Naive thymus-derived CD4-positive, alpha-beta T cell (primary cell): ENCODE measurements at regions not wholly inside any gene's neighbourhood (a gene's known extent, or its start where the extent isn't known, plus 50 kb on each side); places are given as distances from the start of the nearest gene placed in this dataset.
"Not testable (repeated sequence)": the region's sequence is repeated elsewhere in the genome, so short reads cannot be mapped to it uniquely, and the experiment has no call there.

Experiments
- ATAC-seq: fragments of 150-1000 bp; cut with Tn5 transposase; 2 replicates; pipeline ENCODE4 v1.10.0; 2021; ENCODE audit warnings: mild to moderate bottlenecking, moderate library complexity
- CTCF ChIA-PET: fragments of 350-600 bp; sonication (Branson Sonifier 250); formaldehyde crosslinking; loops from one replicate; lab custom pipeline; 2021; ENCODE audit warnings: antibody characterized with exemption; lab: Charles Lee
- POLR2A ChIA-PET: fragments of 350-600 bp; sonication (Branson Sonifier 250); formaldehyde crosslinking; loops from one replicate; lab custom pipeline; 2021; ENCODE audit warnings: antibody characterized with exemption, inconsistent platforms; lab: Charles Lee
- DNase-seq, 9 donors: peaks; one replicate each; pipeline versions ENCODE4 v3.0.0 to v3.0.0-alpha.2; 2020 to 2022; ENCODE audit warnings: mixed read lengths in 1 of 9
- H3K27ac ChIP-seq: one replicate; pipeline ENCODE4 v1.7.0; 2013; ENCODE audit warnings: mild to moderate bottlenecking, low read depth, low read length, moderate library complexity
- H3K27me3 ChIP-seq, 2 donors: one replicate each; pipeline ENCODE4 v1.7.0; 2013; ENCODE audit warnings: low read length in 2 of 2, mild to moderate bottlenecking in 2 of 2, moderate library complexity in 2 of 2; ENCODE audit not compliant: control insufficient read depth in 2 of 2, insufficient read depth in 2 of 2
- H3K36me3 ChIP-seq, 3 experiments: 1 replicate in 2 of 3; 2 replicates in 1 of 3; pipeline ENCODE4 v1.7.0; 2013; ENCODE audit warnings: low read length in 3 of 3, mild to moderate bottlenecking in 3 of 3, moderate library complexity in 1 of 3; ENCODE audit not compliant: insufficient read depth in 3 of 3, control insufficient read depth in 2 of 3
- H3K4me1 ChIP-seq, 2 donors: one replicate each; pipeline ENCODE4 v1.7.0; 2013; ENCODE audit warnings: low read length in 2 of 2, mild to moderate bottlenecking in 2 of 2, moderate library complexity in 1 of 2; ENCODE audit not compliant: control insufficient read depth in 2 of 2, insufficient read depth in 2 of 2
- H3K4me3 ChIP-seq: 2 replicates; pipeline ENCODE4 v1.7.0; 2013; ENCODE audit warnings: mild to moderate bottlenecking, low read length
- H3K9me3 ChIP-seq, 3 experiments: 1 replicate in 2 of 3; 2 replicates in 1 of 3; pipeline ENCODE4 v1.7.0; 2013; ENCODE audit warnings: low read length in 3 of 3; ENCODE audit not compliant: control insufficient read depth in 2 of 3
- H3K27ac Mint-ChIP-seq, 9 donors: one replicate each; pipeline ENCODE4 v1.8.0; 2020 to 2022; ENCODE audit warnings: mixed read lengths in 9 of 9, mild to moderate bottlenecking in 8 of 9, moderate library complexity in 5 of 9, inconsistent platforms in 2 of 9
- H3K27me3 Mint-ChIP-seq, 5 donors: one replicate each; pipeline ENCODE4 v1.8.0; 2021 to 2022; ENCODE audit warnings: mixed read lengths in 5 of 5, mild to moderate bottlenecking in 1 of 5
- H3K36me3 Mint-ChIP-seq, 5 donors: one replicate each; pipeline ENCODE4 v1.8.0; 2020 to 2022; ENCODE audit warnings: mixed read lengths in 5 of 5, mild to moderate bottlenecking in 3 of 5, inconsistent platforms in 1 of 5
- H3K4me1 Mint-ChIP-seq, 7 donors: one replicate each; pipeline ENCODE4 v1.8.0; 2020 to 2022; ENCODE audit warnings: mixed read lengths in 7 of 7, mild to moderate bottlenecking in 3 of 7, inconsistent platforms in 1 of 7
- H3K4me3 Mint-ChIP-seq, 10 donors: one replicate each; pipeline ENCODE4 v1.8.0; 2020 to 2022; ENCODE audit warnings: mild to moderate bottlenecking in 10 of 10, mixed read lengths in 10 of 10, moderate library complexity in 6 of 10, inconsistent platforms in 2 of 10
- H3K9me3 Mint-ChIP-seq, 11 donors: one replicate each; pipeline ENCODE4 v1.8.0; 2020 to 2022; ENCODE audit warnings: mixed read lengths in 11 of 11, mild to moderate bottlenecking in 4 of 11, inconsistent platforms in 1 of 11, moderate library complexity in 1 of 11
- intact Hi-C, 2 donors: fragments of 100-400 bp; cut with micrococcal nuclease; formaldehyde crosslinking; loops; one replicate each; pipeline ENCODE4 v1.15.1; 2023

DNA sequence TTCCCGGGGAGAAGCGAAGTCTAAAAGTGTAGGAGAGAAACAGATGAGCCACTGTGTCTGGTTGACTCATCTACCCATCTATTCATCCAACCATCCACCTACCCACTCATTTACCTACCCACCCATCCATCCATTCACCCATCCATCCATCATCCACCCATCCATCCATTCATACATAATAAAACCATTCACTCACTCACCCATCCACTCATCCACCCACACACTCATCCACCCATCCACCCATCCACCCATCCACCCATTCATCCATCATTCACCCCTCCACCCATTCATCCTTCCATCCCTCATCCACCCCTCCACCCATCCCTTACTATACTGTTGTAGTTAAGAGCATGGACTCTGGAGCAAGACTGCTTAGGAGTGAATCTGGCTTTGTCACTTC lies 136.4 kb upstream of the ATP2B2 start:
- H3K27me3 ChIP-seq = no peaks in the 10 kb centered on the region
- H3K9me3 Mint-ChIP-seq = peaks cover 8 to 27% (median 17%) of the 10 kb centered on the region in 11 donors
- H3K36me3 Mint-ChIP-seq = peaks cover 0 to 14% (median 0%) of the 10 kb centered on the region in 5 donors
- no peaks in the 10 kb centered on the region for H3K4me1 Mint-ChIP-seq
- no peak for DNase-seq
- ATAC-seq = no peak
- peaks cover 12 to 37% (median 19%) of the 10 kb centered on the region in 5 donors for H3K27me3 Mint-ChIP-seq
- CTCF ChIA-PET = no interaction called here
- no peak overlapping the region for H3K27ac Mint-ChIP-seq
- POLR2A ChIA-PET = no interaction called here
- no peak overlapping the region for H3K27ac ChIP-seq
- peaks cover 0 to 12% (median 0%) of the 10 kb centered on the region in 3 experiments for H3K9me3 ChIP-seq
- H3K4me1 ChIP-seq = no peaks in the 10 kb centered on the region
- H3K4me3 Mint-ChIP-seq = no peak overlapping the region
- no peaks in the 10 kb centered on the region for H3K36me3 ChIP-seq
- intact Hi-C loops = no loop called here
- no peak overlapping the region for H3K4me3 ChIP-seq

DNA sequence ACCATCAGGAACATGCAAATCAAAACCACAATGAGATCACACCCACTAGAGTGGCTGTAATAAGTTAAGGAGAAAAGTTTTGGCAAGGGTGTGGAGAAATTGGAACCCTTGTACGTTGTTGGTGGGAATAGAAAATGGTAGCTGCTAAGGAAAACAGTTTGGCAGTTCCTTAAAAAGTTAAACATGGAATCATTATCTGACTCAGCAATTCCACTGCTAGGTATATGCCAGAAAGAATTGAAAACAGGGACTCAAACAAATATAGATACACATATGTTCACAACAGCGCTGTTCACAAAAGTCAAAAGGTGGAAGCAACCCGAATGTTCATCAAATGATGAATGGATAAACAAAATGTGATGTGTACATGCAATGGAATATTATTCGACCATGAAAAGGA lies 138.8 kb upstream of the ATP2B2 start:
- H3K27ac Mint-ChIP-seq = no peak overlapping the region
- H3K4me3 Mint-ChIP-seq = no peak overlapping the region
- Histone ChIP-seq H3K27me3 (no peaks in the 10 kb centered on the region), H3K36me3 (no peaks in the 10 kb centered on the region), H3K4me1 (no peaks in the 10 kb centered on the region), H3K4me3 (no peak overlapping the region), H3K27ac (no peak overlapping the region), H3K9me3 (no peaks in the 10 kb centered on the region)
- POLR2A ChIA-PET = no interaction called here
- H3K9me3 Mint-ChIP-seq = peaks cover 0 to 6% (median under 1%) of the 10 kb centered on the region in 11 donors
- CTCF ChIA-PET = no interaction called here
- H3K4me1 Mint-ChIP-seq = no peaks in the 10 kb centered on the region
- intact Hi-C loops = no loop called here
- peaks cover 4 to 27% (median 18%) of the 10 kb centered on the region in 5 donors for H3K27me3 Mint-ChIP-seq
- ATAC-seq (no peak), DNase-seq (no peak)
- no peaks in the 10 kb centered on the region for H3K36me3 Mint-ChIP-seq

DNA sequence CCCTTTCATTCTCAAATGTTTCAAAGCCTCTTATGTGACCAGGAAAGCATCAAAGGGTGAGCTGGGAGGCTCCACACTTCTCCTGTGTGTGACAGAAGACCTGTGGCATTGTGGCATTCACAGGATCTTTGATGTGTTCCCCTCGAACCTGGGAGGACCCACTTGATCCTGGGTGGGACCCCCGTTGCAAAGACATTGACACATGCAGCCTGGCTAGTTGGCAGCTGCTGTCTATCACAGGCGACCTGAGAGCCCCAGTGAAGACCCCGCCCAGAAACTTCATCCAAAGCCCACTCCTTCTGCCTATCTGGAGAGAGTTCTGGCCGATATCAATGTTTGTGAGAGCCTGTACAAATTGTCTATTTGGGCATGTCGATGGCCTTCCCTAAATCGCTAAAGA lies 140.4 kb upstream of the ATP2B2 start:
- no peaks in the 10 kb centered on the region for H3K4me1 Mint-ChIP-seq
- peaks cover 0 to 2% (median 0%) of the 10 kb centered on the region in 11 donors for H3K9me3 Mint-ChIP-seq
- no peak overlapping the region for H3K4me3 Mint-ChIP-seq
- ChIA-PET POLR2A (no interaction called here), CTCF (no interaction called here)
- DNase-seq = no peak
- Histone ChIP-seq H3K9me3 (no peaks in the 10 kb centered on the region), H3K27ac (no peak overlapping the region), H3K36me3 (no peaks in the 10 kb centered on the region), H3K4me3 (no peak overlapping the region), H3K4me1 (no peaks in the 10 kb centered on the region), H3K27me3 (no peaks in the 10 kb centered on the region)
- no peak overlapping the region for H3K27ac Mint-ChIP-seq
- peaks cover 0 to 15% (median 7%) of the 10 kb centered on the region in 5 donors for H3K27me3 Mint-ChIP-seq
- ATAC-seq = no peak
- no peaks in the 10 kb centered on the region for H3K36me3 Mint-ChIP-seq
- intact Hi-C loops = no loop called here

DNA sequence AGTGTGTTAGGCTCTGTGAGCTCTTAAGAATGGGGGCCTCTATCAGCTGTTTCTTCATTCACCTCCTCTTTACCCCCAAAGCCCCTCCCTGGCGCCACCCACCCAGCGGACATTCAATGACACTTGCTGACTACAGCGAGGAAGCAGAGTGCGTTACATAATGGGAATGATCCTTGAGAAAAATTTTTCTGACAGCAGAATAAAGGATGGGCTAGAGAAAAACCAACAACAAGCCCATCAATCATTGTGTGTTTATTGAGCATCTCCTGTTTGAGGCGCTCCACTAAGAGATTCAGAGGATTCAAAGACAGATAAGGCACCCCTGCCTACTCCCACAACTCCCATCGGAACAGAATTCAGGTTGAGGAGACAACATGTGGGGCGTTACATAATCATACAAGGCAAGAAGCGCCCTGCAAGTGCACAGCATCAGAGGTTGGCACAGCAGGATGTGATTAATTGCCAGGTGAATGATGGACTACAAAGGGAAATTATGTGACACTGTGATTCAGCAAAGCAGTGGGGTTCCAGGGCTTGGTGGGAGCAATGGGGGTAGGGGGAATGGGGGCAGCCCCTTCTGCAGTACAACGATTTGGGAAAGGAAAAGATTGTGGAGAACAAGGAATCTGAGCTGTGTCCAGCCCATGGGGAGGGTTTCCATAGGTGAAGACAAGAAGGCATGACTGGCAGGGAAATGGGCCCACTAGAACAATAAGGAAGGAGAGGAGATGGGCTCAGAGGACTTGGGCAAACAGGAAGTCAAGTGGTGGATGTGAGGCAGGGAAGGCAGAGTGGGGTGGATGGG lies 141.3 kb upstream of the ATP2B2 start:
- intact Hi-C loops = no loop called here
- Histone ChIP-seq H3K9me3 (no peaks in the 10 kb centered on the region), H3K36me3 (no peaks in the 10 kb centered on the region), H3K27me3 (no peaks in the 10 kb centered on the region), H3K4me3 (no peak overlapping the region), H3K27ac (no peak overlapping the region), H3K4me1 (no peaks in the 10 kb centered on the region)
- ATAC-seq = no peak
- Mint-ChIP-seq H3K4me3 (no peak overlapping the region), H3K27ac (no peak overlapping the region), H3K9me3 (peaks cover 0 to 8% (median 1%) of the 10 kb centered on the region in 11 donors), H3K36me3 (no peaks in the 10 kb centered on the region), H3K27me3 (peaks cover 0 to 15% (median 7%) of the 10 kb centered on the region in 5 donors), H3K4me1 (no peaks in the 10 kb centered on the region)
- DNase-seq = no peak
- ChIA-PET POLR2A (no interaction called here), CTCF (no interaction called here)

DNA sequence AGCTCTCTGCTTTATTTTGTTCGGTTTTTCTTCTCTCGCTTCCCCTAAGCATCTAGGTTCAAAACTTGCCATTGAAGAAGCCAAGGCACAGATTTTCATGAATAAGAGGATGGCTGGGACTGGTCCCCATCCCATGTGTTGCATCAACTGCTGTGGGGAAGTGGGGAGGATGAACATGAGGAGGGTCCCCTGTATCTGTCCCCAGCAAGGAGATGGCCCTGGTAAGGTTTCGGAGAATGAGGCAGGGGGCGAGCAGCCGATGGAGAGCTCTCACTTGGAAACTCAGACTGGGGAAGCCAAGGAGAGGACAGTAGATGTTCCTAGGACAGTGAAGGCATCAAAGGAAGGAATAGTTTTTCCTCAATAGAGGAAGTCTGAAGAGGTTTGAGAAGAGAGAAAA lies 142.0 kb upstream of the ATP2B2 start:
- Mint-ChIP-seq H3K4me1 (no peaks in the 10 kb centered on the region), H3K4me3 (no peak overlapping the region), H3K27me3 (peaks cover 0 to 15% (median 7%) of the 10 kb centered on the region in 5 donors), H3K9me3 (peaks cover 0 to 8% (median 1%) of the 10 kb centered on the region in 11 donors), H3K27ac (no peak overlapping the region), H3K36me3 (no peaks in the 10 kb centered on the region)
- POLR2A ChIA-PET = no interaction called here
- intact Hi-C loops = no loop called here
- Histone ChIP-seq H3K4me1 (no peaks in the 10 kb centered on the region), H3K36me3 (no peaks in the 10 kb centered on the region), H3K4me3 (no peak overlapping the region), H3K27ac (no peak overlapping the region), H3K27me3 (no peaks in the 10 kb centered on the region), H3K9me3 (no peaks in the 10 kb centered on the region)
- ATAC-seq = no peak
- CTCF ChIA-PET = no interaction called here
- DNase-seq = no peak

DNA sequence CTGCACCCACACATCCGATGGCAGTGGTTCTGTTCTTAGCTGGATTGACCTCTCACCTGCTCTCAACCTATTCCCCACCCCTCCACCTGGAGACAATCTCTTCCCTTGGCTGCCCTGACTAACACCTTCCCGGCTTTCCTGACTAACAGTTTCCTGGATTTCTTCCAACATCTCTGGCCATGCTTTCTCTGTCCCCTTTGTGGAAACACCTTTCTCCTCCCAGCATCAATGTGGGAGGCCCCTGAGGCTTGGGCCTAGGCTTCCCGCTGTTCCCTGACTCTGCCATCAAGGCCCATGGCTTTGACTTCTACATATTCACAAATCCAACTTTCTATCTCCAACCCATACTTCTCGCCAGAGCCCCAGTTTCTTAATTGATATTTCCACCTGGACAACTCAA lies 142.8 kb upstream of the ATP2B2 start:
- Mint-ChIP-seq H3K27ac (no peak overlapping the region), H3K4me3 (no peak overlapping the region), H3K4me1 (no peaks in the 10 kb centered on the region), H3K27me3 (peaks cover 0 to 15% (median 9%) of the 10 kb centered on the region in 5 donors), H3K9me3 (peaks cover 0 to 8% (median 1%) of the 10 kb centered on the region in 11 donors), H3K36me3 (no peaks in the 10 kb centered on the region)
- intact Hi-C loops = no loop called here
- no peaks in the 10 kb centered on the region for H3K9me3 ChIP-seq
- DNase-seq = no peak
- H3K4me3 ChIP-seq = no peak overlapping the region
- CTCF ChIA-PET = no interaction called here
- POLR2A ChIA-PET = no interaction called here
- H3K4me1 ChIP-seq = no peaks in the 10 kb centered on the region
- no peaks in the 10 kb centered on the region for H3K27me3 ChIP-seq
- H3K27ac ChIP-seq = no peak overlapping the region
- ATAC-seq = no peak
- H3K36me3 ChIP-seq = no peaks in the 10 kb centered on the region

DNA sequence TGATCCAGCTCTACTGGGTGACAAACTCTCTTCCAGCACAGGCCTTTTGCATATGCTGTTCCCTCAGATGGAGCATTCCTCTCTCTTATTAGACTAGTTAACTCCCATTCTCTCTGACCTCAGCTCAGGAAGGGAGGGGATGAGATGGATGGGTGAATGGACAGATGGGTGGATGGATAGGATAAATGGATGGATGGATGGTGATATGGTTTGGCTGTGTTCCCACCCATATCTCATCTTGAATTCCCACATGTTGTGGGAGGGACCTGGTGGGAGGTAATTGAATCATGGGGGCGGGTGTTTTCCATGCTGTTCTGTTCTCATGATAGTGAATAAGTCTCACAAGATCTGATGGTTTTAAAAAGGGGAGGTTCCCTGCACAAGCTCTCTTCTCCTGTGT lies 144.1 kb upstream of the ATP2B2 start:
- H3K9me3 Mint-ChIP-seq, H3K4me1 ChIP-seq, H3K27ac ChIP-seq, H3K4me1 Mint-ChIP-seq, H3K27me3 ChIP-seq, H3K9me3 ChIP-seq, intact Hi-C loops, CTCF ChIA-PET, H3K4me3 ChIP-seq, H3K36me3 ChIP-seq, H3K27ac Mint-ChIP-seq, H3K4me3 Mint-ChIP-seq, DNase-seq, H3K36me3 Mint-ChIP-seq, ATAC-seq: not testable (repeated sequence)
- POLR2A ChIA-PET = interaction anchor here (0.6 kb wide), 1 partner anchor 16 kb away, joined by 3 read pairs; no protein-coding TSS in a partner anchor
- peaks cover 0 to 20% (median 4%) of the 10 kb centered on the region in 5 donors for H3K27me3 Mint-ChIP-seq
